K562 (cell line): ENCODE measurements at regions not wholly inside any gene's neighbourhood (a gene's known extent, or its start where the extent isn't known, plus 50 kb on each side); places are given as distances from the start of the nearest gene placed in this dataset.

ENCODE experiments used
- ARID3A ChIP-seq: IDR thresholded peaks from 2 replicates; pipeline ENCODE4 v1.6.1; 2012; ENCODE audit warnings: low read depth, low read length, improper control_type of control experiment, borderline replicate concordance
- CBX3 ChIP-seq, 2 experiments: IDR thresholded peaks; 1 replicate in 1 of 2; 2 replicates in 1 of 2; pipeline ENCODE4 v1.6.1; 2012; ENCODE audit warnings: inconsistent platforms in 2 of 2, low read length in 2 of 2, borderline replicate concordance in 1 of 2, control low read depth in 1 of 2
- CC2D1A ChIP-seq: fragments of 450-650 bp; IDR thresholded peaks from 2 replicates; pipeline ENCODE4 v1.6.1; 2017; ENCODE audit warnings: mild to moderate bottlenecking
- CREB1 ChIP-seq, 2 experiments: sonication (generic) in 1 of 2; formaldehyde crosslinking in 1 of 2; IDR thresholded peaks; 2 replicates each; pipeline versions ENCODE4 v1.6.1 to v1.8.0; 2012 to 2022; ENCODE audit warnings: inconsistent platforms in 1 of 2, mild to moderate bottlenecking in 1 of 2, missing genetic modification reagents in 1 of 2, moderate library complexity in 1 of 2
- EP300 ChIP-seq: IDR thresholded peaks from 2 replicates; pipeline ENCODE4 v1.6.1; 2012; ENCODE audit warnings: low read length, improper control_type of control experiment
- ID3 ChIP-seq, 2 experiments: fragments of 250-450 bp in 1 of 2; fragments of 450-650 bp in 1 of 2; sonication (Bioruptor Pico) in 1 of 2; IDR thresholded peaks; 2 replicates each; pipeline versions ENCODE4 v1.6.1 to v1.8.0; 2016 to 2021; ENCODE audit warnings: mild to moderate bottlenecking in 2 of 2, moderate library complexity in 2 of 2, missing compliant biosample characterization in 1 of 2, missing genetic modification characterization in 1 of 2
- JUN ChIP-seq, 2 experiments: sonication (generic) in 1 of 2; formaldehyde crosslinking in 1 of 2; IDR thresholded peaks; 2 replicates each; pipeline versions ENCODE4 v1.6.1 to v1.8.0; 2012 to 2022; ENCODE audit warnings: borderline replicate concordance in 2 of 2, mild to moderate bottlenecking in 2 of 2, improper control_type of control experiment in 1 of 2, low read depth in 1 of 2, low read length in 1 of 2, missing genetic modification reagents in 1 of 2
- KDM1A ChIP-seq, 2 experiments: fragments of 450-650 bp; IDR thresholded peaks; 2 replicates each; pipeline ENCODE4 v1.6.1; 2016; ENCODE audit warnings: mild to moderate bottlenecking in 2 of 2
- MTA3 ChIP-seq: fragments of 450-650 bp; formaldehyde crosslinking; IDR thresholded peaks from 2 replicates; pipeline ENCODE4 v1.6.1; 2017; ENCODE audit warnings: mild to moderate bottlenecking, borderline replicate concordance
- RBM15 ChIP-seq: fragments of 200-400 bp; formaldehyde crosslinking; IDR thresholded peaks from 2 replicates; pipeline ENCODE4 v1.6.1; 2018; ENCODE audit warnings: mild to moderate bottlenecking, low read length, moderate library complexity; ENCODE audit not compliant: insufficient read depth
- XRCC5 ChIP-seq: fragments of 200-400 bp; formaldehyde crosslinking; IDR thresholded peaks from 2 replicates; pipeline ENCODE4 v1.6.1; 2017; ENCODE audit warnings: low read depth, mild to moderate bottlenecking, low read length
- ZBED1 ChIP-seq: IDR thresholded peaks from 2 replicates; pipeline ENCODE4 v1.6.1; 2014
- ZNF23 ChIP-seq: fragments of 250-450 bp; sonication (Bioruptor Pico); IDR thresholded peaks from 2 replicates; pipeline ENCODE4 v1.4.0; 2020; ENCODE audit warnings: mild to moderate bottlenecking
- TF ChIP-seq, protein P1 (sequence below): sonication (generic); formaldehyde crosslinking; IDR thresholded peaks from 2 replicates; pipeline ENCODE4 v1.8.0; 2023; ENCODE audit warnings: mild to moderate bottlenecking, missing genetic modification reagents

DNA sequence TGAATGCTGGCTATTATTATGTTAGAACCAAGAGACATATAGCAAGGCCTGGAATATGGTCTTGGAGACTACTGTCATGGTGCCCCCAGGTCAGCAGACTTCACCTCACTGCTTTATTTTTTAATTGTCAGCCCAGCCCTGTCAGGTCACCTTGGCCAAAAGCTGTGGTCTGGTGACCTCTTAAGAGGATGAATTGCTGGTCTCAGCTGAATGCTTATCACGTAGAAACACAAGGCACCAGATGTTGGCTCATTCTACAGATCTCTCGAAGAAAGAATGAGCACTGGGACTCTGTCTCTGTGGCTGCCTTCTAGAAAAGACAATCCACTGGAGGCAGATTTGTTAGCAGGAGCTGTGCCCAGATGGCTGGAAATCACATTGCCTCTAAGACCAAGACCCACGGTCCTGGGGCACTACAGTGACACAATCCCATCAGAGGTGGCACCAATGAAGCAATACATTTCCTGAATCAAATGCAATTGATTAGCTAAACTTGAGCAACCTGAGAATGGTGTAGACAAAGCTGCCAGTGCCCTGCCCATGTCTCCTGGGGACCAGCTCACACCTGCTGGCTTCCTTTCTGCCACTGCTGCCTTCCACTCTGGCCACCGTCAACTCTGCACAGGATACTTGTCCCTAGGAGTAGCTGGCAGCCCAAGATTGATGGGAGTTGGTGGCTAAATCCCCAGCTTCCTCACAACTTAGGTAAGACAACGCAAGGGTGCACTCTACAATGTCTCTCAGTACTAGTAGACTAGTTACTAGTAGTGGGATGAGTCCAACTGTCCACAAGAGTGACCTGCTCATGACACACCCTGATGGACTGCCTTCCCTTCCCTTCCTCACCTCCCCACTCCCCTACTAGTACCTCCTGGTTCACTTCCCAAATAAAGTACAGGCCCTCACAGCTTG lies 384.9 kb upstream of the PROK2 start (continued):
- TF ChIP-seq, protein P1, sequence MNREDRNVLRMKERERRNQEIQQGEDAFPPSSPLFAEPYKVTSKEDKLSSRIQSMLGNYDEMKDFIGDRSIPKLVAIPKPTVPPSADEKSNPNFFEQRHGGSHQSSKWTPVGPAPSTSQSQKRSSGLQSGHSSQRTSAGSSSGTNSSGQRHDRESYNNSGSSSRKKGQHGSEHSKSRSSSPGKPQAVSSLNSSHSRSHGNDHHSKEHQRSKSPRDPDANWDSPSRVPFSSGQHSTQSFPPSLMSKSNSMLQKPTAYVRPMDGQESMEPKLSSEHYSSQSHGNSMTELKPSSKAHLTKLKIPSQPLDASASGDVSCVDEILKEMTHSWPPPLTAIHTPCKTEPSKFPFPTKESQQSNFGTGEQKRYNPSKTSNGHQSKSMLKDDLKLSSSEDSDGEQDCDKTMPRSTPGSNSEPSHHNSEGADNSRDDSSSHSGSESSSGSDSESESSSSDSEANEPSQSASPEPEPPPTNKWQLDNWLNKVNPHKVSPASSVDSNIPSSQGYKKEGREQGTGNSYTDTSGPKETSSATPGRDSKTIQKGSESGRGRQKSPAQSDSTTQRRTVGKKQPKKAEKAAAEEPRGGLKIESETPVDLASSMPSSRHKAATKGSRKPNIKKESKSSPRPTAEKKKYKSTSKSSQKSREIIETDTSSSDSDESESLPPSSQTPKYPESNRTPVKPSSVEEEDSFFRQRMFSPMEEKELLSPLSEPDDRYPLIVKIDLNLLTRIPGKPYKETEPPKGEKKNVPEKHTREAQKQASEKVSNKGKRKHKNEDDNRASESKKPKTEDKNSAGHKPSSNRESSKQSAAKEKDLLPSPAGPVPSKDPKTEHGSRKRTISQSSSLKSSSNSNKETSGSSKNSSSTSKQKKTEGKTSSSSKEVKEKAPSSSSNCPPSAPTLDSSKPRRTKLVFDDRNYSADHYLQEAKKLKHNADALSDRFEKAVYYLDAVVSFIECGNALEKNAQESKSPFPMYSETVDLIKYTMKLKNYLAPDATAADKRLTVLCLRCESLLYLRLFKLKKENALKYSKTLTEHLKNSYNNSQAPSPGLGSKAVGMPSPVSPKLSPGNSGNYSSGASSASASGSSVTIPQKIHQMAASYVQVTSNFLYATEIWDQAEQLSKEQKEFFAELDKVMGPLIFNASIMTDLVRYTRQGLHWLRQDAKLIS (CRISPR knock-in tag): 0 out of 2 replicates have a peak, but pooled peaks have one; percentile 32
- TF ChIP-seq CBX3 (IDR thresholded peaks at IDR 0.05; ENCODE audit: borderline replicate concordance in 1 of 2, low read length in 2 of 2): 0 out of 3 replicates have a peak, but pooled peaks of 1 of the 2 experiments have one; percentile 49
- TF ChIP-seq ID3 (CRISPR knock-in tag; IDR thresholded peaks at IDR 0.05): no peak
- peak; percentile 66 for TF ChIP-seq ID3 (tag; IDR thresholded peaks at IDR 0.05)
- TF ChIP-seq JUN (IDR thresholded peaks at IDR 0.05; ENCODE audit: borderline replicate concordance, low read depth, low read length): 0 out of 2 replicates have a peak, but pooled peaks have one; percentile 22
- no peak for TF ChIP-seq JUN (CRISPR knock-in tag; IDR thresholded peaks at IDR 0.05; ENCODE audit: borderline replicate concordance)
- TF ChIP-seq CREB1 (IDR thresholded peaks at IDR 0.05): peak; percentile 34; the same call in 1 of the 2 replicates
- TF ChIP-seq CREB1 (CRISPR knock-in tag; IDR thresholded peaks at IDR 0.05): no peak
- no peak for TF ChIP-seq RBM15
- 0 out of 2 replicates have a peak, but pooled peaks have one; percentile 62 for TF ChIP-seq ZBED1
- TF ChIP-seq MTA3: peak; percentile 50; the same call in 1 of the 2 replicates
- TF ChIP-seq ZNF23 (CRISPR knock-in tag): no peak
- TF ChIP-seq ARID3A: peak; percentile 63; the same call in 1 of the 2 replicates
- TF ChIP-seq XRCC5: no peak
- peak; percentile 82 to 84 for TF ChIP-seq KDM1A (IDR thresholded peaks at IDR 0.05)
- TF ChIP-seq CC2D1A: peak; percentile 37; the same call in 1 of the 2 replicates
- peak; percentile 92 for TF ChIP-seq EP300
